ENCODE measurements at regions not wholly inside any gene's neighbourhood (a gene's known extent, or its start where the extent isn't known, plus 50 kb on each side); places are given as distances from the start of the nearest gene placed in this dataset.
"Not testable (repeated sequence)": the region's sequence is repeated elsewhere in the genome, so short reads cannot be mapped to it uniquely, and the experiment has no call there.

DNA sequence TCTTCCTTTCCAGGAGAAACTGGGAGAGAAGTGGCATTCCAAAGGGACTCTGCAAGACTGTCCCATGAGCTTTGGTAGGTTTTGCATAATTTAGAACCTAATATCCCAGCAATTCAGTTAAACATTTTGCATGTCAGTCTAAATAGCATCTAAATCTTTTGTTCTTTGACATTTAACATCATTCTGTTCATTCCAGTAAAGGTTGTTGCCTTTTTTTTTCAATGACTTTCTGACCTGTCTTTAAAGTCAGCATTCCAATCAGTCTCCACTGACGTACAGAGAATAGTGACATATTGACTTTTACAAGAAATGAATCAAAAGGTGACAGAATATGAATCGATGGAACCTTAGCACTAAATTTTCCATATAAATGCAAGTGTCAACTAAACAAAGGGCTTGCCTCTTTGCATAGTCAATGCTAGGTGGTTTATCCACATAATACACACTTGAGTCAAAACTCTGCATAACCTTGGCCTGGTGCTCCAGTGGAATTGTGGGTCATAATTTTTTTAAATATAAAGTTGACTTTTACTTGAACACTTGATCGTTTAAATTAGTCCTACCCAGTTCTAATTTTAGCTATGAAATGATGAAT lies 370.1 kb downstream of the CNTN6 start:
- H3K36me3 ChIP-seq (replicated peaks in 1 of 2; ENCODE audit: control insufficient read depth in 1 of 2, insufficient read depth in 2 of 2, low read length in 1 of 2): no peaks in the 10 kb centered on the region
- ChIA-PET POLR2A (no interaction called here), CTCF (no interaction called here)
- DNase-seq: no peak
- H3K9me3 ChIP-seq: peaks cover 13% of the 10 kb centered on the region; the same call in 1 of the 2 replicates
- no peaks in the 10 kb centered on the region for H4K20me1 ChIP-seq (ENCODE audit: insufficient read depth)
- no peaks in the 10 kb centered on the region for H3K79me2 ChIP-seq (ENCODE audit: insufficient read depth)
- H3K4me1 ChIP-seq (ENCODE audit: control insufficient read depth in 1 of 2, insufficient read depth in 2 of 2, low read depth in 1 of 2, low read length in 1 of 2): no peaks in the 10 kb centered on the region
- no peaks in the 10 kb centered on the region for H3K9me2 ChIP-seq
- H3K4me3 ChIP-seq (ENCODE audit: low read depth in 2 of 2, low read length in 1 of 2): no peak overlapping the region
- H3K27me3 ChIP-seq (ENCODE audit: insufficient read depth): no peaks in the 10 kb centered on the region
- 29% methylated on average over 3 of the region's 3 CpGs for WGBS (ENCODE audit: low lambda C conversion rate)
- TF ChIP-seq, protein P1, sequence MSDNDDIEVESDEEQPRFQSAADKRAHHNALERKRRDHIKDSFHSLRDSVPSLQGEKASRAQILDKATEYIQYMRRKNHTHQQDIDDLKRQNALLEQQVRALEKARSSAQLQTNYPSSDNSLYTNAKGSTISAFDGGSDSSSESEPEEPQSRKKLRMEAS (IDR thresholded peaks at IDR 0.05; ENCODE audit: low read depth): no peak
- TF ChIP-seq EZH2phosphoT487 (IDR thresholded peaks at IDR 0.05; ENCODE audit: borderline replicate concordance, low read depth) (no peak), EP300 (IDR thresholded peaks at IDR 0.05; ENCODE audit: borderline replicate concordance in 1 of 2, low read depth in 1 of 2, low read length in 1 of 2) (no peak), CHD2 (IDR thresholded peaks at IDR 0.05; ENCODE audit: low read length, partially characterized antibody) (no peak), SIN3A (IDR thresholded peaks at IDR 0.05; ENCODE audit: borderline replicate concordance, low read depth, low read length) (no peak)
- TF ChIP-seq, protein P2, sequence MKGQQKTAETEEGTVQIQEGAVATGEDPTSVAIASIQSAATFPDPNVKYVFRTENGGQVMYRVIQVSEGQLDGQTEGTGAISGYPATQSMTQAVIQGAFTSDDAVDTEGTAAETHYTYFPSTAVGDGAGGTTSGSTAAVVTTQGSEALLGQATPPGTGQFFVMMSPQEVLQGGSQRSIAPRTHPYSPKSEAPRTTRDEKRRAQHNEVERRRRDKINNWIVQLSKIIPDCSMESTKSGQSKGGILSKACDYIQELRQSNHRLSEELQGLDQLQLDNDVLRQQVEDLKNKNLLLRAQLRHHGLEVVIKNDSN (IDR thresholded peaks at IDR 0.05; ENCODE audit: borderline replicate concordance, low read depth): no peak
- no peak overlapping the region for H3K27ac ChIP-seq (ENCODE audit: low read depth in 2 of 2, low read length in 1 of 2)
- no peaks in the 10 kb centered on the region for H3F3A ChIP-seq (replicated peaks; ENCODE audit: insufficient read depth)
- H2AFZ ChIP-seq (ENCODE audit: low read depth): no peak overlapping the region
- no peak overlapping the region for H3K4me2 ChIP-seq
- no peak overlapping the region for H3K9ac ChIP-seq

DNA sequence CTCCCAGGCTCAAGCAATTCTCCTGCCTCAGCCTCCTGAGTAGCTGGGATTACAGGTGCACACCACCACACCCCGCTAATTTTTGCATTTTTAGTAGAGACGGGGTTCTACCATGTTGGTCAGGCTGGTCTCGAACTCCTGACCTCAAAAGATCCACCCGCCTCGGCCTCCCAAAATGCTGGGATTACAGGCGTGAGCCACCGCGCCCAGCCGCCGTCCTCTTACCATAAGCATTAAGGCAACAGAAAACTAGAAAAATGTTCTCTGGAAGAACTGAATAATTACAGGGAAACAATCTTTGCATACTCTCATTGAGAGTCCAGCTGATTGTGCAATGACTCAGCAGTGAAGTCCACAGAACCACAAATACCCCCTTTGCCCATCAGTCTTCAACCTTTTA lies 372.3 kb downstream of the CNTN6 start:
- POLR2A ChIA-PET: interaction anchor here (1.0 kb wide), 1 partner anchor 51 kb away, joined by 3 read pairs; no protein-coding TSS in a partner anchor
- H3K4me2 ChIP-seq; H3K36me3 ChIP-seq (replicated peaks in 1 of 2; ENCODE audit: control insufficient read depth in 1 of 2, insufficient read depth in 2 of 2, low read length in 1 of 2); H3K9me2 ChIP-seq; H3K79me2 ChIP-seq (ENCODE audit: insufficient read depth); H3K4me1 ChIP-seq (ENCODE audit: control insufficient read depth in 1 of 2, insufficient read depth in 2 of 2, low read depth in 1 of 2, low read length in 1 of 2); H3F3A ChIP-seq (replicated peaks; ENCODE audit: insufficient read depth); H3K9ac ChIP-seq; H4K20me1 ChIP-seq (ENCODE audit: insufficient read depth); H3K27ac ChIP-seq (ENCODE audit: low read depth in 2 of 2, low read length in 1 of 2); DNase-seq; H2AFZ ChIP-seq (ENCODE audit: low read depth); H3K27me3 ChIP-seq (ENCODE audit: insufficient read depth); H3K4me3 ChIP-seq (ENCODE audit: low read depth in 2 of 2, low read length in 1 of 2); CTCF ChIA-PET: not testable (repeated sequence)
- peaks cover 13% of the 10 kb centered on the region; the same call in 1 of the 2 replicates for H3K9me3 ChIP-seq
- WGBS (ENCODE audit: low lambda C conversion rate): 64% methylated on average over 10 of the region's 10 CpGs

DNA sequence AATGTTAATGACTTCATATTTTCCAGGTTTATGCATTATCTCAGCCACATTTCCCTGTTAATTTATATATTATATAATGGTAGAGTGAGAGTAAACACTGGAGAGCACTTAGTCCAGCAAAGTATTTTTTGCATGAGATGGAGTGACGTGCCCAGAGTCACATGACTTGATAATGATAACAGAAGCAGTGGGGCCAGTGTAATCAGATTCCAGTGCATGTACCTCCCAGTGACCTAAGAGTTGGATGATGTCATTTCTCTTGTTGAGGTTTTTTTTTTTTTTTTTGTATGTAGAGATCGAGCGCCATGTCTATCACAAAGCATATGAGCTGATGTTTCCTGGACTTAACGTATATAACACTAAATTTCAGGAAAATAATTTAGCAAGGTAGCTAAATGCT lies 375.3 kb downstream of the CNTN6 start:
- H2AFZ ChIP-seq (ENCODE audit: low read depth): no peak overlapping the region
- H3K9me3 ChIP-seq: peaks cover 12% of the 10 kb centered on the region; the same call in 1 of the 2 replicates
- H3K9ac ChIP-seq: no peak overlapping the region
- H3K9me2 ChIP-seq: no peaks in the 10 kb centered on the region
- H3K36me3 ChIP-seq (replicated peaks in 1 of 2; ENCODE audit: control insufficient read depth in 1 of 2, insufficient read depth in 2 of 2, low read length in 1 of 2): no peaks in the 10 kb centered on the region
- no peak overlapping the region for H3K27ac ChIP-seq (ENCODE audit: low read depth in 2 of 2, low read length in 1 of 2)
- no peak overlapping the region for H3K4me2 ChIP-seq
- no peak for TF ChIP-seq YY1 (IDR thresholded peaks at IDR 0.05; ENCODE audit: low read depth)
- no peak for TF ChIP-seq EP300 (IDR thresholded peaks at IDR 0.05; ENCODE audit: borderline replicate concordance in 1 of 2, low read depth in 1 of 2, low read length in 1 of 2)
- TF ChIP-seq, protein P3, sequence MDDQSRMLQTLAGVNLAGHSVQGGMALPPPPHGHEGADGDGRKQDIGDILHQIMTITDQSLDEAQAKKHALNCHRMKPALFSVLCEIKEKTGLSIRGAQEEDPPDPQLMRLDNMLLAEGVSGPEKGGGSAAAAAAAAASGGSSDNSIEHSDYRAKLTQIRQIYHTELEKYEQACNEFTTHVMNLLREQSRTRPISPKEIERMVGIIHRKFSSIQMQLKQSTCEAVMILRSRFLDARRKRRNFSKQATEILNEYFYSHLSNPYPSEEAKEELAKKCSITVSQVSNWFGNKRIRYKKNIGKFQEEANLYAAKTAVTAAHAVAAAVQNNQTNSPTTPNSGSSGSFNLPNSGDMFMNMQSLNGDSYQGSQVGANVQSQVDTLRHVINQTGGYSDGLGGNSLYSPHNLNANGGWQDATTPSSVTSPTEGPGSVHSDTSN (IDR thresholded peaks at IDR 0.05): no peak
- TF ChIP-seq SMC3 (IDR thresholded peaks at IDR 0.05; ENCODE audit: low read depth, low read length): no peak
- no peak for TF ChIP-seq FOSL2 (IDR thresholded peaks at IDR 0.05; ENCODE audit: borderline replicate concordance, low read depth)
- no peak for TF ChIP-seq TEAD4 (IDR thresholded peaks at IDR 0.05; ENCODE audit: borderline replicate concordance, insufficient read depth)
- TF ChIP-seq MXI1 (IDR thresholded peaks at IDR 0.05; ENCODE audit: low read depth, low read length): no peak
- no peak for TF ChIP-seq JUND (IDR thresholded peaks at IDR 0.05)
- no peak for TF ChIP-seq CHD2 (IDR thresholded peaks at IDR 0.05; ENCODE audit: low read length, partially characterized antibody)
- TF ChIP-seq NFIC (IDR thresholded peaks at IDR 0.05; ENCODE audit: borderline replicate concordance): no peak
- TF ChIP-seq, protein P1 (IDR thresholded peaks at IDR 0.05; ENCODE audit: low read depth): no peak
- no peak for TF ChIP-seq TCF12 (IDR thresholded peaks at IDR 0.05)
- TF ChIP-seq, protein P4, sequence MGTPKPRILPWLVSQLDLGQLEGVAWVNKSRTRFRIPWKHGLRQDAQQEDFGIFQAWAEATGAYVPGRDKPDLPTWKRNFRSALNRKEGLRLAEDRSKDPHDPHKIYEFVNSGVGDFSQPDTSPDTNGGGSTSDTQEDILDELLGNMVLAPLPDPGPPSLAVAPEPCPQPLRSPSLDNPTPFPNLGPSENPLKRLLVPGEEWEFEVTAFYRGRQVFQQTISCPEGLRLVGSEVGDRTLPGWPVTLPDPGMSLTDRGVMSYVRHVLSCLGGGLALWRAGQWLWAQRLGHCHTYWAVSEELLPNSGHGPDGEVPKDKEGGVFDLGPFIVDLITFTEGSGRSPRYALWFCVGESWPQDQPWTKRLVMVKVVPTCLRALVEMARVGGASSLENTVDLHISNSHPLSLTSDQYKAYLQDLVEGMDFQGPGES (IDR thresholded peaks at IDR 0.05; ENCODE audit: low read depth, low read length): no peak
- no peak for TF ChIP-seq EZH2phosphoT487 (IDR thresholded peaks at IDR 0.05; ENCODE audit: borderline replicate concordance, low read depth)
- TF ChIP-seq, protein P2 (IDR thresholded peaks at IDR 0.05; ENCODE audit: borderline replicate concordance, low read depth): no peak
- H3K4me3 ChIP-seq (ENCODE audit: low read depth in 2 of 2, low read length in 1 of 2): no peak overlapping the region
- DNase-seq: no peak
- 19% methylated on average over 4 of the region's 4 CpGs for WGBS (ENCODE audit: low lambda C conversion rate)
- POLR2A ChIA-PET: no interaction called here
- CTCF ChIA-PET: no interaction called here
- no peaks in the 10 kb centered on the region for H3F3A ChIP-seq (replicated peaks; ENCODE audit: insufficient read depth)
- no peaks in the 10 kb centered on the region for H3K79me2 ChIP-seq (ENCODE audit: insufficient read depth)
- no peaks in the 10 kb centered on the region for H4K20me1 ChIP-seq (ENCODE audit: insufficient read depth)
- H3K27me3 ChIP-seq (ENCODE audit: insufficient read depth): no peaks in the 10 kb centered on the region
- H3K4me1 ChIP-seq (ENCODE audit: control insufficient read depth in 1 of 2, insufficient read depth in 2 of 2, low read depth in 1 of 2, low read length in 1 of 2): no peaks in the 10 kb centered on the region
